ENCODE measurements at regions not wholly inside any gene's neighbourhood (a gene's known extent, or its start where the extent isn't known, plus 50 kb on each side); places are given as distances from the start of the nearest gene placed in this dataset.

DNA sequence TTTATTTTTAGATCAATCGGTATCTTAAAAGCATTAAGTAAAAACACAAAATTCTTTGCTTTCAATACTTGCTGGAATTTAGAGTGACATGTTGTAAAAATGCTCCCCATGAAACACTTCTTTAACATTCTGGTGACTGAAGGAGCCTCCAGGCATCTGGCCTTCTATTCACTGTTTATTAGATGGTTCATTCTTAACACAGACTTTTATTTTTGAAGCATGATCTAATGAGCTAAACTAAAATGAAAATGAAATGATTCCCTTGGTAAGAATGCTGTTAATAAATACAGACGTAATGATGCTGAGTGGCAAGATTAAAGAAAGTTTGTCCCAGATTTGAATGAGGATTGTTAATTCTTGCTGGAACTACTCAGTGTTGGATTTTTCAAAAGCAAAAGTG lies 698.4 kb downstream of the TENT5A start:
- TF ChIP-seq POLR2AphosphoS5 (IDR thresholded peaks at IDR 0.05) (no peak), POLR2A (IDR thresholded peaks at IDR 0.05) (no peak)
